ENCODE measurements at regions not wholly inside any gene's neighbourhood (a gene's known extent, or its start where the extent isn't known, plus 50 kb on each side); places are given as distances from the start of the nearest gene placed in this dataset.

DNA sequence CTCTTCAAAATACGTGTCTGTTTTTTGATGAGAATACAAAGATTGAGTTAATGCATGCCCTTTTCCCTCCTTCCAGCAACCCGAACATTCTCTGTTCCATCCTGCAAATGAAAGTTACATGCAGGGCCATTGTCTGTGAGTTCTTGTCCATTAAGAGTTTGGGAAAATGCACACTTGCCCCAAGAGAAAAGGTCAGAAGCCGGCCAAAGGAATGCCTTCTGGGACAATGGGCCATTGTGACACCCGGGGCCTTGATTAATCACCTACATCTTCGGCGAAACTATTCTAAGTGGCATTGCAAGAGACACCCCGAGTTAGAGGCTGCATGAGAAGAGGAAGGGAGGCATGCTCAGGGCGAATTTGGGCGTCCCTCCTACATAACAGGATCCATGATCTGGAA, 73.7 kb upstream of the COPS8 start:
- H3K27ac ChIP-seq, result no peak overlapping the region
- no peak overlapping the region for H3K4me3 ChIP-seq
- H3K27me3 ChIP-seq, result no peaks in the 10 kb centered on the region
- intact Hi-C loops (cut with DNase I), result loop anchor here in 1 of 4 donors (10.0 kb wide), 1 partner anchor 427 kb away; no protein-coding TSS in a partner anchor
- no peaks in the 10 kb centered on the region for H3K36me3 ChIP-seq
- 81 to 82% (median 82%) methylated on average over 9 of the region's 9 CpGs for WGBS, 3 donors
- no peak for TF ChIP-seq POLR2A (IDR thresholded peaks at IDR 0.05)
- TF ChIP-seq, protein P1, sequence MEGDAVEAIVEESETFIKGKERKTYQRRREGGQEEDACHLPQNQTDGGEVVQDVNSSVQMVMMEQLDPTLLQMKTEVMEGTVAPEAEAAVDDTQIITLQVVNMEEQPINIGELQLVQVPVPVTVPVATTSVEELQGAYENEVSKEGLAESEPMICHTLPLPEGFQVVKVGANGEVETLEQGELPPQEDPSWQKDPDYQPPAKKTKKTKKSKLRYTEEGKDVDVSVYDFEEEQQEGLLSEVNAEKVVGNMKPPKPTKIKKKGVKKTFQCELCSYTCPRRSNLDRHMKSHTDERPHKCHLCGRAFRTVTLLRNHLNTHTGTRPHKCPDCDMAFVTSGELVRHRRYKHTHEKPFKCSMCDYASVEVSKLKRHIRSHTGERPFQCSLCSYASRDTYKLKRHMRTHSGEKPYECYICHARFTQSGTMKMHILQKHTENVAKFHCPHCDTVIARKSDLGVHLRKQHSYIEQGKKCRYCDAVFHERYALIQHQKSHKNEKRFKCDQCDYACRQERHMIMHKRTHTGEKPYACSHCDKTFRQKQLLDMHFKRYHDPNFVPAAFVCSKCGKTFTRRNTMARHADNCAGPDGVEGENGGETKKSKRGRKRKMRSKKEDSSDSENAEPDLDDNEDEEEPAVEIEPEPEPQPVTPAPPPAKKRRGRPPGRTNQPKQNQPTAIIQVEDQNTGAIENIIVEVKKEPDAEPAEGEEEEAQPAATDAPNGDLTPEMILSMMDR (IDR thresholded peaks at IDR 0.05), result no peak
- TF ChIP-seq EP300 (IDR thresholded peaks at IDR 0.05), result no peak
- DNase-seq, result no peak
- peaks cover 5% of the 10 kb centered on the region for H3K4me1 ChIP-seq (ENCODE audit: insufficient read depth)
- no peaks in the 10 kb centered on the region for H3K9me3 ChIP-seq

DNA sequence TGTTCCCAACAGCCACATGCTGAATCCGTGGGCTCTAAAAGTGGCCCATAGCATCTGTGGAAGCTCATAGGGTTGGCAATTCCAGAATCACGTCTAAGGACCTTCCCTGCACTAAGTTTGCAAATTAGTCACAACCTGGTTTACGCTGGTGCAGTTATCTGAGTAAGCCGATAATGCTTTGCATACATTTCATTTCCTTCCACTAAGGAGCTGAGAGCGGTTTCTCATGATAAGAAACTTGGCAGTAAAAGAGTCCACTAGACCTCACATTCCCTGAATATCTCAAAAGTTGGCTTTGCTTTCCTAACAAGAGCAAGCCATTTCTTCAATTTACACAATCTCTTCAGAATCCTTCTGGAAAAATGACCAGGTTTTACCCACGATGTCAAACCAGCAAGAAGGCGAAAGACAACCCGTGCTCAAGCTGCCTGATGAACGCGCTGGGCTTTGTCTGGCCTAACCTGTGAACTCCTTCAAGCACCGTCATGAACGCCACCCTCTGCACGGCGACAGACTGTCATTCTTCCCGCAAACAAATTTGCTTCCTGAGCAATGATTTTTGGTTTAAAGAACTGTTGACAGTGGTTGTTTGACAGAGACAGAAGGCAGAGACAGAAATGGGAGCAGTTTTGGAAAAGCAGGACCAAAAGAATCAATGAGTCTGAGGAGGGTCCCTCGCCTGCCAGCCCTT, 73.0 kb upstream of the COPS8 start:
- Histone ChIP-seq H3K27me3 (no peaks in the 10 kb centered on the region), H3K9me3 (no peaks in the 10 kb centered on the region), H3K4me3 (no peak overlapping the region), H3K27ac (no peak overlapping the region), H3K4me1 (ENCODE audit: insufficient read depth) (peaks cover 3% of the 10 kb centered on the region), H3K36me3 (no peaks in the 10 kb centered on the region)
- intact Hi-C loops (cut with DNase I), result loop anchor here in 1 of 4 donors (10.0 kb wide), 1 partner anchor 428 kb away; no protein-coding TSS in a partner anchor
- DNase-seq, result no peak
- WGBS, 3 donors, result 19 to 32% (median 24%) methylated on average over 16 of the region's 16 CpGs
- TF ChIP-seq POLR2A (IDR thresholded peaks at IDR 0.05) (no peak), EP300 (IDR thresholded peaks at IDR 0.05) (no peak)
- TF ChIP-seq, protein P1 (IDR thresholded peaks at IDR 0.05), result no peak

DNA sequence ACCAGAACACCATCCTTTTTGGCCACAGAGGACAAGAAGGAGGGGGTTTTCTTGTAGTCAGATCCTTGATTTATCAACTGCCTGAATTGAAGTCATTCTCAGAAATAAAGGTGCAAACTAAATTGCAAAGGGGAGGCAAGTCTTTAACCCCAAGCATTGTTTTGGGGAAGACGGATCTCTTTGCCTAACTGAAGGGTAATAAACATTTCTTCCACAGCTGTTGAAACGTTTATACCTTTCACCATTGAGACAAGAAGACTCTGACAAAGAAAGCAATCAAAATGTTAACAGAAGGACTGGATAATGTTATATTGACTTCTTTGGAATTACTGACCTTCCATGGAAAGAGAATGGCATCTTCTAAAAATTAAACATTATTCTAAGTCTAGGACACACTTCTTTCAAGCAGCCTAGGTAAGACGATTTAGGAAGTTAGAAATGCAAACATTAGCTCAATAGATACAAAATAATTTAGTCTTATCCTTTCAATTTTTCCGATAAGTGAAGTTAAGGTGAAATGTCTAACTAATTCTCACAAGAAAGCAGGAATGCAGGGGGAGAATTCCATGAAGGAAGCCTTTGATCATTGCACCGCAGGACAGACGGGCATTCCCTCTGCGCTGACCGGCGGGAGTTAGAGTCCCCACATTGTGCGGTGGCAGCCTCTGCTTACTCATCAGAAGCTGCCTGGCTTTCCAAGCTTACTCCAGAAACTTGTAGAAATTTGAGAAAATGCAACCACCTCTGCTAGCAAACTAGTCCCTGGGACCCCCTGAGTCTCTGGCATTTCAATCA, 69.4 kb upstream of the COPS8 start:
- H3K4me3 ChIP-seq, result no peak overlapping the region
- WGBS, 3 donors, result 82 to 88% (median 84%) methylated on average over 10 of the region's 10 CpGs
- TF ChIP-seq, protein P1 (IDR thresholded peaks at IDR 0.05), result no peak
- TF ChIP-seq EP300 (IDR thresholded peaks at IDR 0.05) (no peak), POLR2A (IDR thresholded peaks at IDR 0.05) (no peak)
- intact Hi-C loops (cut with DNase I), result loop anchor here in 1 of 4 donors (10.0 kb wide), 1 partner anchor 432 kb away; no protein-coding TSS in a partner anchor
- H3K4me1 ChIP-seq (ENCODE audit: insufficient read depth), result peaks cover 3% of the 10 kb centered on the region
- DNase-seq, result no peak
- H3K36me3 ChIP-seq, result no peaks in the 10 kb centered on the region
- no peak overlapping the region for H3K27ac ChIP-seq
- no peaks in the 10 kb centered on the region for H3K9me3 ChIP-seq
- no peaks in the 10 kb centered on the region for H3K27me3 ChIP-seq

DNA sequence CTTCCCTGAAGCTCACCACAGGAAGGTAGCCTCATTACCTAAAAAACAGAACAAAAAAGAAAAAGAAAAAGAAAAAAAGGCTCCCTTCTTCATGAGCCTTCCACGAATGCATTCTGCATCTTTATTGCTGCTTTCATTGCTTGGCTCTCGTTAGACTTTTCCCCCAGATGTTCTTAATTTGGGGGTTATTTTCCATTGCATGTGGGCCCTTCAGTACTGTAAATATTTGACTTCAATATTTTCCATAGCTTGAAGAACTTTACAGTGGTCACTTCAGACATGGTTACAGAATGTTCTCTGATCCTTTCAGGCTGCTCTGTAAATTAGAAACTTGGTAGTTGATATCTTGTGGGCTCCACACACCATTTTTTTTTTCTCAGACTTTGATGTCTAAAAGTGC, 65.6 kb upstream of the COPS8 start:
- no peak overlapping the region for H3K4me3 ChIP-seq
- TF ChIP-seq, protein P1 (IDR thresholded peaks at IDR 0.05), result no peak
- TF ChIP-seq EP300 (IDR thresholded peaks at IDR 0.05), result no peak
- TF ChIP-seq POLR2A (IDR thresholded peaks at IDR 0.05), result no peak
- no peaks in the 10 kb centered on the region for H3K4me1 ChIP-seq (ENCODE audit: insufficient read depth)
- no peak for DNase-seq
- H3K9me3 ChIP-seq, result no peaks in the 10 kb centered on the region
- no peaks in the 10 kb centered on the region for H3K36me3 ChIP-seq
- H3K27ac ChIP-seq, result no peak overlapping the region
- intact Hi-C loops (cut with DNase I), result loop anchor here in 1 of 4 donors (10.0 kb wide), 1 partner anchor 665 kb away; no protein-coding TSS in a partner anchor
- no peaks in the 10 kb centered on the region for H3K27me3 ChIP-seq
- WGBS, 3 donors, result 57 to 73% (median 65%) methylated on average over 2 of the region's 2 CpGs

All from ovary (tissue), 7 donors.